ENCODE measurements at regions not wholly inside any gene's neighbourhood (a gene's known extent, or its start where the extent isn't known, plus 50 kb on each side); places are given as distances from the start of the nearest gene placed in this dataset.

DNA sequence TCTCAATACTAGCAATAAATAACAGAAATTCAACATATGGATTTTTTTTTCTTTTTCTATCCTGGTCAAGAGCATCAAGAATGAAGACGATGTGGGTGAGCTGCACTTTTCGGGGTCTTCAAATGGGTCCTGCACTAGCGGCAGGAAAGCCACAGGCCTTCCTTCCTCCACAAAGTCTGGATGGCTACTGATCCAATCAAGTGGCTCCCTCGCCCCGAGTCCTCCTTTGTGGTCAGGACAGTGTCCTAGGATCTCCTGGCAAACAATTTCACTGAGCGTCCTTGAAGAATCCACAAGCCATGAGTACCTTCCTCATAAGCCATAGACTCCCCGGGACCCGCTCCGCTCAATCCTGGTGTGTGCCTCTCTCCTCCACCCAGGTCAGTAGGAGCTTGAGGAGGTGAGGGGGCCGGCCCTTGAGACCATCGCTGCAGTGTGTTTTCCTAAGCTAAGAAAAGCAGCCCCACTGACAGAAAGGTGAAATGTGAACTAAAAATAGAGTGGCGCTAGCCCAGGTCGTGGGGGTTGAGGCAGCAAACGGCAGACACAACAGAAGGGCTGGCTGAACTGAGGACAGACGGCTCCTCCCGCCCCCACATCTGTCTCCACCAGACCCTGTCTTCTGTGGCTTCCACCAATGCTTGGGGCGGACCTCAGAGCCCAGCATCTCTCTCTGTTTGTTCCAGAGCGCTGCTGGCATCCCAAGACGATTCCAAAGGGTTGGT is 202.3 kb downstream of the HERPUD2 start:
- TF ChIP-seq, protein P1, sequence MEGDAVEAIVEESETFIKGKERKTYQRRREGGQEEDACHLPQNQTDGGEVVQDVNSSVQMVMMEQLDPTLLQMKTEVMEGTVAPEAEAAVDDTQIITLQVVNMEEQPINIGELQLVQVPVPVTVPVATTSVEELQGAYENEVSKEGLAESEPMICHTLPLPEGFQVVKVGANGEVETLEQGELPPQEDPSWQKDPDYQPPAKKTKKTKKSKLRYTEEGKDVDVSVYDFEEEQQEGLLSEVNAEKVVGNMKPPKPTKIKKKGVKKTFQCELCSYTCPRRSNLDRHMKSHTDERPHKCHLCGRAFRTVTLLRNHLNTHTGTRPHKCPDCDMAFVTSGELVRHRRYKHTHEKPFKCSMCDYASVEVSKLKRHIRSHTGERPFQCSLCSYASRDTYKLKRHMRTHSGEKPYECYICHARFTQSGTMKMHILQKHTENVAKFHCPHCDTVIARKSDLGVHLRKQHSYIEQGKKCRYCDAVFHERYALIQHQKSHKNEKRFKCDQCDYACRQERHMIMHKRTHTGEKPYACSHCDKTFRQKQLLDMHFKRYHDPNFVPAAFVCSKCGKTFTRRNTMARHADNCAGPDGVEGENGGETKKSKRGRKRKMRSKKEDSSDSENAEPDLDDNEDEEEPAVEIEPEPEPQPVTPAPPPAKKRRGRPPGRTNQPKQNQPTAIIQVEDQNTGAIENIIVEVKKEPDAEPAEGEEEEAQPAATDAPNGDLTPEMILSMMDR (IDR thresholded peaks at IDR 0.05), result no peak
- no peak for TF ChIP-seq POLR2A (IDR thresholded peaks at IDR 0.05)
